Pancreas (tissue), 10 donors: ENCODE measurements at regions not wholly inside any gene's neighbourhood (a gene's known extent, or its start where the extent isn't known, plus 50 kb on each side); places are given as distances from the start of the nearest gene placed in this dataset.

Source experiments
- ATAC-seq, 4 donors: fragments of 200-7000 bp; cut with Tn5 transposase; one replicate each; pipeline versions ENCODE4 v1.8.0 to v1.9.1; 2020; ENCODE audit warnings: mild to moderate bottlenecking in 4 of 4, moderate library complexity in 4 of 4
- DNase-seq, 6 donors: peaks; one replicate each; pipeline ENCODE4 v3.0.0-alpha.2; 2020
- FAIRE-seq: peaks from 2 replicates; lab custom pipeline; 2012; peaks lifted over from hg19 to GRCh38; lab: Jason Lieb, UNC
- H3K27ac ChIP-seq, 4 donors: fragments of 200-600 bp; sonication (generic); 1 replicate in 3 of 4; 2 replicates in 1 of 4; pipeline versions ENCODE4 v1.5.0 to v1.8.0; 2020
- H3K27me3 ChIP-seq, 4 donors: fragments of 200-600 bp; one replicate each; pipeline ENCODE4 v1.8.0; 2021
- H3K36me3 ChIP-seq, 3 donors: fragments of 200-600 bp; sonication (generic) in 1 of 3; one replicate each; pipeline versions ENCODE4 v1.5.0 to v1.8.0; 2020 to 2021
- H3K4me1 ChIP-seq, 3 donors: fragments of 200-600 bp; one replicate each; pipeline ENCODE4 v1.8.0; 2021
- H3K4me3 ChIP-seq, 4 donors: fragments of 200-600 bp; sonication (generic) in 2 of 4; one replicate each; pipeline versions ENCODE4 v1.5.0 to v1.8.0; 2020 to 2021
- H3K9me3 ChIP-seq, 4 donors: fragments of 200-600 bp; one replicate each; pipeline ENCODE4 v1.8.0; 2021
- WGBS, 2 donors: extraction: QIAGEN DNeasy Blood & Tissue Kit; methylation state at CpG; one replicate each; pipeline ENCODE4 v1.1.7; 2013; 5-methylcytosine and 5-hydroxymethylcytosine counted together
- intact Hi-C, 3 donors: fragments of 100-400 bp; cut with DNase I; formaldehyde crosslinking; loops; one replicate each; pipeline versions ENCODE4 v1.11.1 to v1.14.2; 2022
- TF ChIP-seq, protein P1 (sequence below), 4 donors: fragments of 200-600 bp; sonication (generic) in 3 of 4; IDR thresholded peaks; one replicate each; pipeline versions ENCODE4 v1.5.0 to v1.8.0; 2021; ENCODE audit warnings: antibody characterized with exemption in 4 of 4
- donor health status: healthy with polysubstance abuse.
- donor health status: DM: no; HTN: no; CAD: no; lungs with moderate emphysema.
- donor health status: DM: no; HTN: no; CAD: no.
- donor health status: control.
- donor health status: control.
- donor health status: Bipolar disorder and iron deficiency.
- donor health status: DM: yes; HTN: yes; CAD: no.
- donor health status: DM: no; HTN: no; CAD: no.
- donor health status: DM: no; HTN: no; CAD: no.
- donor health status: DM: yes; HTN: yes; CAD: no.

DNA sequence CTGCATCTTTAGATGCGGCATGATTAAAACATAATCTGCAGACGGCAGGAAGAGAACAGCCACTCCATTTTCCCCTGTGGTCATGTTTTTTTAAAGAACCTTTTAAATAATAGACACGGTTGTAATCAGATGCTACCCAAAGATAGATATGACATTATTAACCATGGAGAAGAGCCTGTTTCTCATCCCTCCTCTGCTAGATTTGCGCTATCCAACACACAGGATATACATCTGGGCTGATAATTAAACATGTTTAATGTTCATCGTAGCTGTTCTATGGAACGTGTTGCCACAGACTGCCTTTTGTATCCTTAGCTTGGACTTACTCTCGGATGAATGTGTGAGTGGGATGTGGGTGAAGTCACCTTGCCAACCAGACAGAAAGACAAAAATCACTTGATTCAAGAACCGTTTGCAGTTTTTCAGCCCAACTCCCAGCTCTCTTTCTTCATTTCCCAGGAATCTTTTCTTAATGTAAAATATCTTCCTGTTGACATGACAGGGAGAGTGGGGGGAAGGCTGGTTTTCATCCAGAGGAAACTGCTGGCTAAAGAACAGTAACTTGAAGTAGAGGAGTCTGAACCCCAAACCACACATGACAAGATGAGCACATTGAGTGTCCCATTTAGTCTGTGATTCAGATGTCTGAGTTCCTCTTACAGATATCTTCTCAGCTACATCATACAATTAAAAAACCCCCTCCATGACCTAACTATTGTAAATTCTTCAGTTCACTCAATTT lies 118.6 kb upstream of the PRICKLE2 start:
- no peaks in the 10 kb centered on the region for H3K27me3 ChIP-seq
- ATAC-seq = peak in 2 of 4 donors; percentile 17 to 44
- H3K36me3 ChIP-seq = no peaks in the 10 kb centered on the region
- intact Hi-C loops = no loop called here
- H3K4me3 ChIP-seq = no peak overlapping the region
- 88 to 91% methylated on average over 8 of the region's 8 CpGs for WGBS, 2 donors
- no peak for FAIRE-seq
- no peaks in the 10 kb centered on the region for H3K9me3 ChIP-seq
- H3K27ac ChIP-seq = no peak overlapping the region
- TF ChIP-seq, protein P1, sequence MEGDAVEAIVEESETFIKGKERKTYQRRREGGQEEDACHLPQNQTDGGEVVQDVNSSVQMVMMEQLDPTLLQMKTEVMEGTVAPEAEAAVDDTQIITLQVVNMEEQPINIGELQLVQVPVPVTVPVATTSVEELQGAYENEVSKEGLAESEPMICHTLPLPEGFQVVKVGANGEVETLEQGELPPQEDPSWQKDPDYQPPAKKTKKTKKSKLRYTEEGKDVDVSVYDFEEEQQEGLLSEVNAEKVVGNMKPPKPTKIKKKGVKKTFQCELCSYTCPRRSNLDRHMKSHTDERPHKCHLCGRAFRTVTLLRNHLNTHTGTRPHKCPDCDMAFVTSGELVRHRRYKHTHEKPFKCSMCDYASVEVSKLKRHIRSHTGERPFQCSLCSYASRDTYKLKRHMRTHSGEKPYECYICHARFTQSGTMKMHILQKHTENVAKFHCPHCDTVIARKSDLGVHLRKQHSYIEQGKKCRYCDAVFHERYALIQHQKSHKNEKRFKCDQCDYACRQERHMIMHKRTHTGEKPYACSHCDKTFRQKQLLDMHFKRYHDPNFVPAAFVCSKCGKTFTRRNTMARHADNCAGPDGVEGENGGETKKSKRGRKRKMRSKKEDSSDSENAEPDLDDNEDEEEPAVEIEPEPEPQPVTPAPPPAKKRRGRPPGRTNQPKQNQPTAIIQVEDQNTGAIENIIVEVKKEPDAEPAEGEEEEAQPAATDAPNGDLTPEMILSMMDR (IDR thresholded peaks at IDR 0.05) = no peak
- peaks cover 3 to 7% (median 5%) of the 10 kb centered on the region in 3 donors for H3K4me1 ChIP-seq
- DNase-seq = peak in 1 of 6 donors; percentile 14

DNA sequence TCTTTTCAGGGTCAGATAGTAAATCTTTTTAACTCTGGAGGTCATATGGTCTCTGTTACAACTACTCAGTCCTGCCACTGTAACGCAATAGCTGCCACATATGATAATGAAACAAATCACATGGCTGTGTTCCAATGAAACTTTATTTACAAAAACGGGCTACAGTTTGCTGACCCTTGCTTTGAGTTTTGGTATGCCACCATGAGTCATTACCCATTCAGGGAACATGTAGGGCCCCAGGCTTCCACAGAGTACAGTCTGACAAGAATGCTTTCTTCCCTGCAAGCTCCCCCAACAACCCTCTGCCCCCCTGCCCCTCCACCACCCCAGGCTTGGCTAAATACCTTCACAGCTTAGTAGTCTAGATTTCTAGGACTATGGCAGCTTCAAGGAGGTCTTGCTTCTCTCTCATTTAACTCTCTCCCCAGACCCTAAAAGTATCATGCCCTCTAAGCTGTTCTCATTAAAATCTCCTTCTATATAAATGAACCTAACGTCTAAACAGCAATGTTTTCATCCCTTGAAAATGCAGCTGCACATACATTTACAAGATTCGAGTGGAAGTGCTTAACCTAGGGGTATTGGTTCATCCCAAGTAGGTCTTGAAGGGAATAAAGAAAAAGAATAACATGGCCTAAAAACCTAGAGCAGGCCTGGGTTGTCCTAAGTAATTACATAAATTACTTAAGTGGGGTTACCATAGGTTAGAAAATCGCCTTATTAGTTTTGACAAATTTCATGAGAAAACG lies 117.8 kb upstream of the PRICKLE2 start:
- peaks cover 3 to 7% (median 5%) of the 10 kb centered on the region in 3 donors for H3K4me1 ChIP-seq
- no peak overlapping the region for H3K4me3 ChIP-seq
- no peak for FAIRE-seq
- intact Hi-C loops = no loop called here
- TF ChIP-seq, protein P1 (IDR thresholded peaks at IDR 0.05) = no peak
- DNase-seq = no peak
- H3K27ac ChIP-seq = no peak overlapping the region
- H3K36me3 ChIP-seq = no peaks in the 10 kb centered on the region
- WGBS, 2 donors = 64 to 68% methylated on average over 6 of the region's 6 CpGs
- no peaks in the 10 kb centered on the region for H3K9me3 ChIP-seq
- peak in 3 of 4 donors; percentile 42 to 53 (median 49) for ATAC-seq
- H3K27me3 ChIP-seq = no peaks in the 10 kb centered on the region

DNA sequence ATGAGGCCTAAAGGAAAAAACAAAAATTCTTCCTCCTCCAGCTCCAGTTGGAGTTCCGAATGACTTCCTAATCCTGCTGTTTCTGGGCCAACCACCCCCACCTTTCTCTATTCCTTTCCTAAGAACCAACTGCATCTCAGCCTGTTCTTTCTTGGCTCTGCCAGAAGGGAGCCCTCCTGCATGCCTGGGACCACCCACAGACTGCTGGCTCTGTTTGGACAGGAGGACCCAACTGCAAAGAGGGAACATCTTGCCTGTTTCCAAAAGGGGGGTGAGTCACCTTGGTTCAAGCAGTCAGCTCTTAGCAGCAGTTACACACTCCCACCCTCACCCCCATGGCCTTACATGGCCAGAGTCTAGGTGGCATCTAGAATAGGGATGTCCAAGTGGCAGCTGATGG lies 116.0 kb upstream of the PRICKLE2 start:
- H3K27me3 ChIP-seq = no peaks in the 10 kb centered on the region
- ATAC-seq (no peak), DNase-seq (no peak), FAIRE-seq (no peak)
- WGBS, 2 donors = 91% methylated on average over 1 of the region's 1 CpG
- no peaks in the 10 kb centered on the region for H3K9me3 ChIP-seq
- H3K27ac ChIP-seq = no peak overlapping the region
- intact Hi-C loops = no loop called here
- TF ChIP-seq, protein P1 (IDR thresholded peaks at IDR 0.05) = no peak
- H3K4me1 ChIP-seq = peaks cover 3 to 7% (median 5%) of the 10 kb centered on the region in 3 donors
- H3K4me3 ChIP-seq = no peak overlapping the region
- H3K36me3 ChIP-seq = no peaks in the 10 kb centered on the region

DNA sequence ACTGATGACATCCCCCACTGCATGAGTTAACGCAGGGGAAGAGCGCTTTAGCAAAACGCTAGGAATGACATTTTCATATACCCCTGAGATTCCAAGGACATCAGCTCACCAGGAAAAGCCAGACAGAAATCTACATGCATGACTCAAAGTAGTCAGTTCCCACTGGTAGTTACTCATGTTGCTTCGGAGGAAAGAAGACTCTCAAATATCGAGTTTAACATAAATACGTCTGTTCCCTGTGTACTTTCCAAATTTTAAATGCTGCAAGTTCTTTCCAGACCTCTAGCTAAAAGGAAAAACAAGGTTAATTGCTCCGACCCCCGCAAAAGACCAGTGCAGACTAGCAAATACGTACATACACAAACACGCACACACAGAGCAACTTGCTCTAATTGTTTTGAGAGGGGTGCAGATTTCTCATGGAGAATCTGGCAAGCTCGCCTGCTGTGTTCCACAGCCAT lies 115.4 kb upstream of the PRICKLE2 start:
- FAIRE-seq = no peak
- no peak for DNase-seq
- intact Hi-C loops = no loop called here
- ATAC-seq = peak in 1 of 4 donors; percentile 19
- Histone ChIP-seq H3K27ac (no peak overlapping the region), H3K4me1 (peaks cover 3 to 7% (median 5%) of the 10 kb centered on the region in 3 donors), H3K27me3 (no peaks in the 10 kb centered on the region), H3K4me3 (no peak overlapping the region), H3K36me3 (no peaks in the 10 kb centered on the region), H3K9me3 (no peaks in the 10 kb centered on the region)
- TF ChIP-seq, protein P1 (IDR thresholded peaks at IDR 0.05) = no peak
- 85 to 88% methylated on average over 11 of the region's 11 CpGs for WGBS, 2 donors
